ENCODE measurements at regions not wholly inside any gene's neighbourhood (a gene's known extent, or its start where the extent isn't known, plus 50 kb on each side); places are given as distances from the start of the nearest gene placed in this dataset.

DNA sequence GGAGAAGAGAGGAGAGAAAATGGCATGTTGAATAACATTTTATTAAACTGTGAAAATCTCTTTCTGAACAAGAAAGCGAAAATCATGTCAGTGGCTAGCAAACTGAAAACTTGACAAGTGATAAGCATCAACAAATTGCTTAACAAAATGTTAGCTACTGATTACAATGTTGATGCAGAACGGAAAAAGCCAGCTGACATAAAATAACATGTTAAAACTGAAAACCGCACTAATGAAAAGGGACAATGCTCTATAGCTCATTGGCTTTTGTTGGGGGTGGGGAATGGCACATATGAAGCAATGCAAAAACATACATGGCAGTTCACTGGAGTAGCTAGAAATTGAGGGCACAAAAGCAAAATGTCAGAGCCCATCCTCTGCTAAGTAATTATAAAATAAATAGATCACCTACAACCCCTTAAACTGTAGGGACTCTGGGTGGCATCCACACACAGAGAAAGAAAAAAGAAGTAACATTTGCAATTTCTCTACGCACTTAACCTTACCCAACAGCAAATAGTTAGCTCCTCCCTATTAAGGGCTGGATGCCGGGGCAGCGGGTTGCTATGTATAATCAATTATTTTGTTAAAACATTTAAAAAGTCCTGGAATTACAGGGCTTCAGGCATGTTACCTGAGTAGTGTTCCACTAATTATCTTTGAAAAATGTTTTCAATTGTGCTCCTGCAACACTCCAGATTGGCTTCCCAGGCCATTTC, 129.2 kb upstream of the USP15 start:
- in situ Hi-C loops (cut with MboI; ENCODE audit: low sequenced_read_pairs): no loop called here

DNA sequence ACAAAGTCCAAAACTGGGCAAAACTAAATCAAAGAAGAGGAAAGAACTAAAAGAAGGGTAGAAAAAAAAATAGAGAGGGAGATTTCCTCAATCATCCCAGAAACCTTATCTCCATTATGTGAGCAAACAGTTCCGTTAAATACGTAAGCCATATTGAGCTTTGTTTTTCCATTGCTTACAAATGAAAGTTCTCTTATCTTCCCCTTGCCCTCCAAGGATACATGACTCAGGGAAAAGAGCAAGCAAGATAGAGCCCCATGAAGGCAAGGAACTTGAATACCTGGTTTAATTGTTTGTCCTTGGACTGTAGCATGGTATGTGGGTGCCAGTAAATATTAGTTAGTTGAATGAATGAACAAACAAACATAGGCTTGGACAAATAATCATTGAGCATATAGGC, 126.8 kb upstream of the USP15 start:
- in situ Hi-C loops (cut with MboI; ENCODE audit: low sequenced_read_pairs): no loop called here

DNA sequence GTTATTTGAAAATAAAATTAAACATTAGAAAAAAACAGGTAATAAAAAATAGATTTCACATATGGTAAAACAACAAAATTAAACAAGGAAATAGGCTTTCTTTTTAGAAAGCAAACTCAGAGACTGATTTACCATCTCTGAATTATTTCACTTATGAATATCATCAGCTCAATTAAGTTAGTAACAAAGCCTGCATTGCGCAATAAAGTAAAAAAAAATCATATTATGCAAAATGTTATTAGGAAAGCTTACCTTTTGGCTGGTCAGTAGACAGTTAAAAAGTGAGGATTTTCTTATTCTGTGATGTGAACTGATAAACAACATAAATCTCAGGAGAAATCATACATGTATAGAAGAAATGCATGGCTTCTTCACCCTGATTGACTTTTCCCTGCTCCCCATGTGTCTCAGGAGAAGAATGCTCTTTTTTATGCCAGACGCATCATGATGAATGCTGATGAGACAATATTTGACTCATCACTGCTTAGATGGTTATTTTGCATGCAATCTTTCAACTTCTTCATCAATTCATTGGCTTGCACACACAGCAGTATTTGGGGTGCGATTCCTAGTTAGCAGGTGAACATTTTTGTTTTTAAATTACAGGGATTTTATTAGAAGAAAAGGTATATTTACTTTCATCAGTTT, 124.5 kb upstream of the USP15 start:
- in situ Hi-C loops (cut with MboI; ENCODE audit: low sequenced_read_pairs): no loop called here

DNA sequence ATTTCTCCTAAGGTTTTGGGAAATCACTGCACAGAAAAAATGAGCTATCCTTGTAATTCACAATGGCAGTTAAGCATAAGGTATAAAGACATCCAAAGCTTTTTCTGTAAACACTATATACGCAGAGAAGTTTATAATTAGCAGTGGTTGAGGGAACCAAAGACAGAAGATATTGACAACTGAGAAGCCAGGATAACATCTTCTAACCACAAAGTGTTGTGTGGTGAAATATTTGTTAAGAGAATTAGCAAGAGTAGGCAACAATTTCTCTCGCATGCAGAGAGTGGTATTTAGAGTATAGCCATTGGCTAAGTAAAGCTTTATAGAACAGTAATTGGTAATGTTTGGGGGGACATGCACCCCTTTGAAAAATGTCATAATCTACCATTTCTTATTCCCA, 123.7 kb upstream of the USP15 start:
- in situ Hi-C loops (cut with MboI; ENCODE audit: low sequenced_read_pairs): no loop called here

DNA sequence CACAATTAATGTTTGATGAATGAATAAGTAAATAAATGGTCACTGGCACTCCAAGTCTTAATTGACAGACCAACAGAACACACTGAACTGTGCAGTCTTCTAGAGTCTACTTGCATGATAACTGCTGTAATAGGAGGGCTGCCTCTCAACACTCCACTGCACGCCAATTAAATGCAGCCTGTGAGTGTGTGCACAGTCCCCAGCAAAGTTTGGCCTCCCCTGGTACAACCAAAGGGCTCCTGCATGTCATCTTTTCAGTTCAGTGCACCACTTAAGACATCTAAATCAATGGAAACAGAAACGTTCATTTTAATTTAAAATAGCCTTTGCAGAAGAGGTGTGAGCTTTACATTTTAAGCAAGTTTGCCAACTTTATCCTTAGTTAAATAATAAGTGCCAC, 121.7 kb upstream of the USP15 start:
- in situ Hi-C loops (cut with MboI; ENCODE audit: low sequenced_read_pairs): no loop called here

DNA sequence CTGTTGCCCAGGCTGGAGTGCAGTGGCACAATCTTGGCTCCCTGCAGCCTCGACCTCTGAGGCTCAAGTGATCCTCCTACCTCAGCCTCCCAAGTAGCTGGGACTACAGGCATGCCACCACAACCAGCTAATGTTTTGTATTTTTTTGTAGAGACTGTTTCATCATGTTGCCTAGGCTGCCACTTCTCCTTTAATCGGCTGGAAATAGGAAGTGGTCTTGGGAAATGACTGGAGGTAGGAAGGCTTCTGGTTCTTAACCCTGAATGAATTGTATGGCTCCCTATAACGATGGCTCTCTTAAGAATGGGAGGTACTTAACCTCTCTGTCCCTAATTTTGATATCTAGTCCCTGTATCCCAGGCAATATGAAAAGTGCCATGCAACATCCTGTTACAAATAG, 113.9 kb upstream of the USP15 start:
- in situ Hi-C loops (cut with MboI; ENCODE audit: low sequenced_read_pairs): no loop called here

DNA sequence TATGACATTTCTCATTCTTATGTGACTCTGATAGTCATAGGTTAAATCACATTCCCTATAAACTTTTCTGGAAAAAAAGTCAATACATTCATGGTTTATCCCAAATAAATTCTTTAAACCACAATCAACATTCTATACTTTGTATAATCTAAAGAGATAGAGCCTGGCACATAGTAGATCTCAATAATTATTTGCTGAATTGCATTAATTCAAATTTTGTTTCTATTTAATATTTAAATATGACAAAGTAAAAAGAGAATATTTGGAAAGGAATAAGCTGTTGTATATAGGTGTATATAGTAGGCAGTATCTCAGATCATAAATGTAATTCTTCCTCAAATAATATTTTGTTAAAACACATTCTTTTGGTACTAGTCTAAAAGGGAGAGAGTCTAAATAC, 102.2 kb upstream of the USP15 start:
- in situ Hi-C loops (cut with MboI; ENCODE audit: low sequenced_read_pairs): no loop called here

DNA sequence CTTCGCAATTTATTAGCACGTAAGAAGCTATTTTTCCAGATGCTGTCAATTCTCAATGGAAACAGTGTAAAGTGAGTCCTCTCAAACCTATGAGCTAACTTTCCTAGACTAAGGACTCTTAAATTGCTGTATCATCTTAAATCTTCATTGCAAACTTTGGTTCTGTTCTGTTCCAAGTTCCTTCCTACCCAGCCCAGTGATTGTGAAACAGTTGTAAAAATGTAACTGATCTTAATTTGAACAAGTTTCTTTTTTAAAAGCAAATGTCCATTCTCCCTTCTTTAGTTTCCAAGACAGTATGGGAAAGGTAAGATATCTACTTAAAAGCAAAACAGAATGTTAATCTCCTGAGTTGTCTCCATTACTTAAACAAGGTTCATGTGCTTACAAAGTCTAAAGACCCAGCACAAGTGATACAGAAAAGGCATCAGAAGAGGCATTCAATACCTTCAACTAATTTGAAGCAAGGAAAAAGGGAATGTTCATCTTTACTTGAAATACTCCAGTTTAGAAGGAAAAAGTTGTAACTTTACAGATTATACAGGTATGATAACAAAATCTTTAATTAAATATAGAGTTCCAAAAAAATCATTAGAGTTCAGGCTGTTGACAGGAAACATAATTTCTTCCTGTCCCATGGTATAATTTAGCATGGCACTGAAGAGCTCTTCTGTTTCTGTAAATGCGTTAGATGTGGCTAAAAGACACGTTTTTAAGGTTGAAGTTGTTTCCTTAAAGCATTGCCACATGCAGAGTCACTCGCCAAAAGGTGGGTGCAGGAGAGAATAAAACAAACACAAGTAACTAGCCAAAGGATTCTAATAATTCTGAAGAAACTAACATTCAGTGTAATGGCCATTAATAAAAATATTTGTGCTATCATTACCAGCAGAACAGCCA, 101.5 kb upstream of the USP15 start:
- in situ Hi-C loops (cut with MboI; ENCODE audit: low sequenced_read_pairs): no loop called here

DNA sequence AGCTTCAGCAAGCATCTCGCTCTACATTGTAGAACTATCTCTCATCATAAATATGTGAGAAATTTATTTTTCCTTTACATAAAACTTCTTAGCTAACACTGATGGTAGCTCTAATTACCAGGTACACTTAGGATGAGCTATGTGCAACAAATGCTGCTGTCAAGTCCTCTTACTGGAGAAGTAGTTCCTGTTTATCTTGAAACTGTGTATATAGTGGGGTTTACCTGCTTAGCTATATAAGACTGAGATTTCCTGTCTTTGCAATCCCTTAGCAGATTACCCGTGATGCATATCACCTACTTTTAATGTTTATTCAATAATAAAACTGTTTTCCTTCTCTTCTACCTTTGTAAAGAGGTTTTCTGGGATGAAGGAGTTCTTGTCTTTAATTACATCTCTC, 98.0 kb upstream of the USP15 start:
- in situ Hi-C loops (cut with MboI; ENCODE audit: low sequenced_read_pairs): no loop called here

DNA sequence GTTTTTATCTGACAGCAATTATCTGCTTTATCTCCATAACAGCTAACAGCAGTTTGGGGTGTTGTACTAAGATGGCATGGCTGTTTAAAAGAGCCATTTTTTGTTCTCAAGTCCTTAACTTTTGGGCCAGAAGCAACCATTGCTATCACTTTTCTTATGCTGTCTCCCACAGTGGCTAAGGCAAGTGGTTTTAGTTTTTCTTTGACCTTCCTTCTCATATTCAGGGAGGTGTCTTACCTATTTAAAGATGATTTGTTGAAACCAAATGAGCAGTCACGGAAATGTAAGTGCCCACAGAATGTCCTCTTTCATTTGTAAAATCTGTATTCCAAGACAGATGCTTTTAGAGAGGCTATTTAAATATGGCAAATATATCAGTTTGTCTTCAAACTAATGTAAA, 96.8 kb upstream of the USP15 start:
- in situ Hi-C loops (cut with MboI; ENCODE audit: low sequenced_read_pairs): no loop called here

DNA sequence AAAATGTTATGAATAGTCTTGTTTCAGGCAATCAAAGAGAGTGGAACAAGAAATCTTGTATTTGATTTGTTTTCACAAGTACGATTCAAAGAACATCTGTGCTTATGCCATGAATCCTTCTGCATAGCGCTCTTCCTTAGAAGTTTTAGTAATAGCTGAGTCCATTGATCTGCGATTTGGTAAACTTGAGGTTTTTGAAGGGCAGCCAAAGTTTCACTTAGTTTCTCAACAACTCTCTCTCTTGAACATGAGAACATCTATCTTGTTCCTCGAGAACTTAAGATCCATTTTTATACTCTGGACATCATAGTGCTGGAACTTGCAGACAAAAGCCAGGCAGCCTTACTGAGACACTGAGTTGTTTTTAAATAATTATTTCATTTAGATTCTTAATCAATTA, 96.2 kb upstream of the USP15 start:
- in situ Hi-C loops (cut with MboI; ENCODE audit: low sequenced_read_pairs): no loop called here

DNA sequence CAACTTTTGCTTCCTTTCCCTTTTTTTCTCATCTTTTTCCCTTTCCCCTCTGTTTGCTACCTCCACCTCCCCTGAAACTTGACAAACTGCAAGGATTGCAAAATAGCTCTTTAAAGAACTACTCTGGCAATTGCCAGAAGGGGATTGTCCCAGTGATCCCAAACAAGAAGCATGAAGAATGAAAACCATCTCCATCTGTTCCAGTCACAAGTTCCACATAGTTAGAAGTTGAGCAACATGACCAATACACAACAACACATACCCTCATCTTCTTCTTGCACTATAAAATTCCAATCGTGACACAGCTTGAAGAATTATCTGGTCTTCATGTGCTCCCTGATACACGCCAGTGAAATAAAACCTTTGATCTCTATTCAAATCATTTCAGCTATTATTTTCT, 93.7 kb upstream of the USP15 start:
- in situ Hi-C loops (cut with MboI; ENCODE audit: low sequenced_read_pairs): no loop called here

DNA sequence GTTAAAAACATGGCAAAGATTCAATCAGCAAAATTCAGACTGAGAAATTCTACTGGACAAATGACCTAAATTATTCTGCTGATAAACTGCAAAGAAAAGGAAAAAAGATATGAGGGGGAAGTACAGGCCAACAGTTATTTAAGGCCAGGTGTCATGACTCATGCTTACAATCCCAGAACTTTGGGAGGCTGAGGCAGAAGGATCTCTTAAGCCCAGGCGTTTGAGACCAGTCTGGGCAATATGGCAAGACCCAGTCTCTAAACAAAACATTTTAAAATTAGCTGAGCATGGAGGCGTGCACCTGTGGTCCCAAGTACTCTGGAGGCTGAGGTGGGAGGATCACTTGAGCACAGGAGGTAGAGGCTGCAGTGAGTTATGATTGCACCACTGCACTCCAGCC, 91.8 kb upstream of the USP15 start:
- in situ Hi-C loops (cut with MboI; ENCODE audit: low sequenced_read_pairs): no loop called here

DNA sequence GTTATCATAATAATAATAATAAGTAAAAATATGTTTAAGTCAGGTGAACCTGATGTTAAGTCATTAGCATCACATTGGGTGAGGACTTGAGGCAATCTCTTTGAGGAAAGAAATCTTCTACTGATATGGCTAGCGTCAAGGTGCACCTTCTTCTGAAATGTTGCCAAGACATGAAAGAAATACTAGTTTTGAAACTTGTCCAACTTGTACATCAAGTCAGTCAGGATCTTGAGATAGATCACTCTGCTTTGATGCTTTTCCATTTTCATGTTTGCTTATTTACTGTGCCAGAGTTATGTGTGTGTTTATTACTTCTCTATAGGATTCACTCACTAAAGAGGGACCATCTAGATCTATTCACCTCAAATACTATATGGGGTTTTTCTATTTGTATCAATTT, 90.0 kb upstream of the USP15 start:
- in situ Hi-C loops (cut with MboI; ENCODE audit: low sequenced_read_pairs): no loop called here

DNA sequence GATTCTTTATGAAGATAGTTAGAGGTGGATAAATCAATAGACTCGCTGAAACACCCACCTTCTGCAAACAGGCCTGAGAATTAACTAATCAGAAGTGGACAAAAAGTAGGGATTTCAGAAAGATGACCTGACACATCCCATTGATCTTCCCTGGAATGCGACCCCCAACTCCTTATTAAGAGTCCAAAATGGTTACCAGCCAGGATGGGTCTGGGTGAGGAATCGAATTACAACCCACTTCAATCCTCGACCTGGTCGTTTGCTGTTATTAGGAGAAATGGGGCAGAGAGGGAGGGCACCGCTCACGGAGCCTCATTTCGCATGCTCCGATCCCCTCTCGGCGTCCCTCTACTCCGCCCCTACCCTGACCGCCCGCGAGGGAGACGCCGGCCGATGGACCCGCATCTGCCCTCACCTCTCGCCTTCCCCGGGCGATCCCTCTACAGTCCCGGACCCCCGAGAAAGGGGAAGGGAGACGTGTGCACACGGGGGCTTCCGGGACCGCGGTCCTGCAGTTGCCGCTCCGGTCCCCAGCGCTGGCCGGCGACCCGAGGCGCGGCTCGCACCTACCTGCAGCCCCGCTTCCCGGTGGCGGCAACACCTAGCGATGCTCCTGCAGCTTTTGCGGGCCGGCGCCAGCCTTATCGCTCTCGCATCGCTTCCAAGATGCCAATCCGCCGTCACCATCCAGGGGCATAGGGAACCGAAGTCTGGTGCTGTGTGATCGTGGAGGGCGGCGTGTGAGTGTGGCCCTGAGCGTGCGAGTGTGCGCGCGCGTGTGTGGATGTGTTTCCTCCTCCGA, 69.3 kb upstream of the USP15 start:
- in situ Hi-C loops (cut with MboI; ENCODE audit: low sequenced_read_pairs): no loop called here

DNA sequence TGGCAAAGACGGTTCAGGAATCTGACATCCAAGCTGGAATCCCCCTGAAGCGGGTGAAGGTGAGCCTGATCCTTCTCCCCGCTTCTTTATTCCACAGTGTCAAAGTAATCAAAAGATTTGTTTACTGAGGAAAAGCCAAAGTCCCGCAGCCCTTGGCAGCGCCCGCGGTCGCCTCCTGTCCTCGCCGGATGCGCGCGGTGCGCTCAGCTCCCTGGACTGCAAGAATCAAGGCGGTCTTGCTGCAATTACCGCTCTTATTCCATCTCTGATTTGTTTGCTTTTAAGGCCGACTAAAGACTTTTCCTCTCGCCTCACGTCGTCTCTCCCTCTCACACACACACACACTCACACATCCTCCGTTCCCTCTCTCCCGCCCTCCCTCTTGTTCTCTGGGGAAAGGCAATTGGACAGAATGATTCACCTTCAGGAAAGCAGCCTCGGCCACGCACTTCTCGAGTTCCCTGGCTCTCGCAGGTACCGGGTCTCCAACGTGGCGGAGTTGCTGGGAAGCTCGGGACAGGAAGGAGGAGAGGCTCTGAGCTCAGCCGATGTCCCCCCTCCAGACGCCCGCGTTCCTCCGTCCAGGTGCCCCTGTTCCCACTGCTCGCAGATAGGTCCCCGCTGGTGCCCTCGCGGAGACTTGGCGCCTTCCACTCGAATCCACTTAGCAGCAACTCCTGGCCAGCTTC, 68.6 kb upstream of the USP15 start:
- in situ Hi-C loops (cut with MboI; ENCODE audit: low sequenced_read_pairs): no loop called here

DNA sequence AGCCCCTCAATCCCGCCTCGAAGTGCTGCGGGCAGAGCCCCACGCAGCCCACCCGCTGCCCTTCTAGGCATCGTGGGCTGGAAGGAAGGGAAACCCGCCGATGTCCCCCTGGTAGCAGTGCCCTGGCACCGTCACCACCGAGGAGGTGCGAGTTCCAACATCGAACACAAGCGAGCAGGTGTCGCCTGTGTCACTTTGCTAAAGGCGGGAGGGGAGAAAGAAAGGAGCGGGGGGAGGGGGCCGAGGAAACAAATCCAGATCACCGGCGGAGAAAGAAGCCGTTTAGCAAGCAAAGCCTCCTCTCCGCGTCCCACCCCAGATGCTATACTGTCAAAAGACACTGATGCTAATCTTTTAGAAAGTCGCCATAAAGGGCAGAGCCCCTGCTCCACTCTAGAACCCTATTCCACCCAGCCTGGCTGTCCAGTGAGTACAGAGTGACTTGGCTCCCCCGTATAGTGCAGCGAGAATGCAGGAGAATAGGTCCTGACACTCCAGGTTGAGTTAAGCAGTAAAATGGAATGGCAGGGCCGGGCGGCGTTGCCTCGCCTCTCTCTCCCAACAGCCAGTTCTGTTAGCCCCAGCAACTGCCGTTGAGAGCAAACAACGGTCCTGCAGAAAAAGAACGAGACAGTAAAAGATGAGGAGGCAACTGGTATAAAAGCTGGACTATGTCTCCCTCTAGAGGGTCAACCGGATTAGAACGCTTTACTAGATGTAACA, 67.9 kb upstream of the USP15 start:
- in situ Hi-C loops (cut with MboI; ENCODE audit: low sequenced_read_pairs): no loop called here

DNA sequence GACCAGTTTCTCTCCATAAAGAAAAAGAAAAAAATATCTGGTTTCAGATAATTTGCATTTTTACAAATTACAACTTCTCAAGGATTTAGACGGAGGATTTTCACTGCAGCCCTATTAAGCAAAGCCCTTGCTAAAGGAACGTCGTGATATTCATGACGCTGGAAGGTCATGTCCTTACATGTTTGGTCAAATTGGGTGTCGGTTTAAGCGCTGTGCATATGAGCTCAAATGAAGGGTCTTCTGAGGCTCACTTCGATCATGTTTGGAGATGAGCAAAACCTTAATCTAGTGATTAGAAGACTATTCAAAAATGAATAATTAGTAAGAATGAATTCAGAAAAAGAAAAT, 67.3 kb upstream of the USP15 start:
- in situ Hi-C loops (cut with MboI; ENCODE audit: low sequenced_read_pairs): no loop called here

DNA sequence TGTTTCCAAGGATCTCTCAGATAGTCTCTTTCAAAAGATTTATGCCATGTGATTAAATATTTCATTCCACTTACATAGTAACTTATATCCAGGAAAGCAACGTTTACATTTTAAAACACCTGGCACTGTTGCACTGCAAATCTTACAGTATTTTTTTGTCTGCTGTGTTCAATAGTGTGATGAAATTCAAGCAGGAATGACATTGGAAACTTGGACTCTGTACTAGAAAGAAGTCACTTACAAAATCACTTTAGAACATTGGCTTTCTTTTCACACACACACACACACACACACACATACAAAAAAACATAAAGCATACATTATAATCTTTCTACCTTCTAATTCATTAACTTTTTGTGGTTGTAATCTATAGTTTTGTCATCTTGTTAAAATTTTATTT, 66.2 kb upstream of the USP15 start:
- in situ Hi-C loops (cut with MboI; ENCODE audit: low sequenced_read_pairs): no loop called here

DNA sequence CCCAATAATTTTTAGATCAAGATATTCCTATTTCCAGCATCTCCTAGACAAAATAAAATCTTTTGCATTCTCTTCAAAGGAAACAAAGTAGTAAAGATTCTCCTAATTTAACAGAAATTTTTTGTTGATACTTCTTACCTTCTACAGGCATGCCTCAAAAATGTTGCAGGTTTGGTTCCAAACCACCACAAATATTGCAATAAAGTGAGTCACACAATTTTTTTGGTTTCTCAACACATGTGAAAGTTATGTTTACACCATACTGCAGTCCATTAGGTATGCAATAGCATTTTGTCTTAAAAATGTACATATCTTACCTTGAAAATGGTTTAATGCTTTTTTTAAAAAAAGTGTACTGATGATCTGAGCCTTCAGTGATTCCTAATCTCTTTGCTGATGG, 65.6 kb upstream of the USP15 start:
- in situ Hi-C loops (cut with MboI; ENCODE audit: low sequenced_read_pairs): no loop called here

All from HL-60/S4 treated with phorbol 12-myristate 13-acetate at 8.2 ng/mL for 4 days and 3 days (cell line).